Globus pallidus (tissue), 1 donor: ENCODE measurements at regions not wholly inside any gene's neighbourhood (a gene's known extent, or its start where the extent isn't known, plus 50 kb on each side); places are given as distances from the start of the nearest gene placed in this dataset.

ENCODE experiments used
- DNase-seq: peaks from one replicate; pipeline ENCODE4 v3.0.0-alpha.2; 2015; ENCODE audit warnings: low spot score

- DNase-seq: no peak
Measured at GRCh38 chr10:118537623-118538022, 57.8 kb downstream of the PRLHR start.

DNA sequence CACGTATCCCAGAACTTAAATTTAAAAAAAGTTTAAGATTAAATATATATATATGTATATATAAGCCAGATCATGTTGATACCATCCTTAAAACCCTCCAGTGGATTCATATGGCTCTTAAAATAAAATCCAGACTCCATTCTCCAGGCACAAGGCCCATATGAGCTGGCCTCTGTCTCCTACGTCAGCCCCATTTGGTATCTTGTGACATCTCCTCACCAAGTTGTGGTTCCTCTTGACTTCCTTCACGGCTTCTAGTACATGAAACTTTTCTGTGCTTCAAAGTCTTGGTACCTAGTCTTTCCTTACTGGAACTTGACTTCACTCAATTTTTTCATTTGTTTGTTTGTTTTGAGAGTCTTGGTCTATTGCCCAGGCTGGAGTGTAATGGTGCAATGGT, 61.3 kb downstream of the PRLHR start:
- DNase-seq: no peak

- DNase-seq: peak; percentile 18
Measured at GRCh38 chr10:118531105-118531852, 64.2 kb downstream of the PRLHR start.

DNA sequence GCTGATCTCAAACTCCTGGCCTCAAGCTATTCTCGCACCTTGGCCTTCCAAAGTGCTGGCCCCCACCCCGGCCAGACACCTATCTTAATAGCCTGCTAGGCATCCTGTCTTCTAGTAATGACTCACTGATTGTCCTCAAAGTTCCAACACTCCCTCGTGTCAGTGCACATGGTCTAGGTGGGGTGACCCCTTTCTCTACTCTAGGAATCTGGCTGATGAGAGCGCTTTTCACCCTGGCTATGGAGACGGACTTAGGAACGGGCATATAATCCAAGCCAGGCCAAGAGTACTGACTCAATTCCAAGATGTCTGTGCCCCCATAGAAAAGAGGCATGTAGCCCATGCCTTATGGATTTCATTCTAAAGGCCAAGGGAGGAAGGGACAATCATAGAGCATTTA, 67.0 kb downstream of the PRLHR start:
- DNase-seq: no peak

GRCh38 chr10:118523775-118524174, 71.7 kb downstream of the PRLHR start:
- DNase-seq: no peak

- DNase-seq: no peak
Measured at GRCh38 chr10:118522791-118523498, 72.5 kb downstream of the PRLHR start.

- DNase-seq: no peak
Measured at GRCh38 chr10:118521415-118522117, 73.9 kb downstream of the PRLHR start.

- no peak for DNase-seq
Measured at GRCh38 chr10:118520116-118520742, 75.2 kb downstream of the PRLHR start.

DNA sequence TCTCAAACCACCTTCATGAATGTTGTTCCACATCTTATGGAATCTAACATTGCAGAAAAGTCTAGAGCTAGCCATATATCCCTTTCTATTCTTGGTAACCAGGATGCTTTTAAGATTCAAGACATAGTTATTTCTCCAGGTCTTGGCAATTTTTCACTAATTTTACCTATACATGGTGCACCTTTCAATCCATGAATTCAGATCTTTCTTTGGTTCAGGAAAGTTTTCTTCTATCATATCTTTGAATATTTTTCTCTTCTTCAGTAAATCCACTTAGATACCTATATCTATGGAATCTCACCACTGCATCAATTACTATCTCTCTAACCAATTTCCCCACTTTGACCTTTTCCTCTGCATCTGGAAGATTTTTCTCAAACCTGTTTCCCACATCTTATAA, 77.4 kb downstream of the PRLHR start:
- DNase-seq: no peak

DNA sequence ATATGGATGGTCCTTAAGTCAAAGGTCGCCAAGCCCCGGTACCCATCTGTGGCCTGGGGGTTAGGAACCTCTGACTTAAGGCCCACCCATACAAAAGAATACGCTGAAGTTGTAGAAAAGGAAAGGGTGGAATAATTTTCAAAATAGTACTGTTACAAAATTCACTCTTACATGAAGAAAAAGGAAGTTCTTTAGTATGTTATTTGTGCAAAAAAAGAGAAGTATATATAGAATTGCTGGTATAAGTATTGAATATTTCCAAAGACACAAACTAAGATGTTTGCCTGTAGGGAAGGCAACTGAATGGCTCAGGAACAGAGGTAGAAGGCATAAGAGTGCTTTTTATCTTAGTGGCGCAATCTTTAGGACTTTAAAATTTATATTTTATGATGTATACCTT, 78.7 kb downstream of the PRLHR start:
- no peak for DNase-seq

DNA sequence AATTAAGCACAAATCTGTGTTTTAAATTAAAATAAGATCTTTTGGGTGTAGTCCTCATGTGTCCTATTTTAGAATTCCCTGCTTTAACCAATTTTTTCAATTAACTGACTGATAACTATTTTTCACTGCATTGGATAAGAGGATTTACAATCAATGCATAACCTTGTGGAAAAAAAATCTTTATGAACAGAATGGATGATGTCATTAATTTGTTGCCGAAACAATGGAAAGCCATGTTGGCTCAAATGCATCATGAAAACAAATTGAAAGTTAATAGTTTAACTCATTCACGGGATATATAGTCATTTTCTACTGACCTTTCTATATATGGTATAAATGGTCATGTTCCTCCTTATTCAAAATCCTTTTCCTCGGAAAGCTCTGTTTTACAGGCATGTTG, 82.3 kb downstream of the PRLHR start:
- no peak for DNase-seq

- DNase-seq: no peak
Measured at GRCh38 chr10:118511711-118512110, 83.7 kb downstream of the PRLHR start.

GRCh38 chr10:118508863-118509262, 86.6 kb downstream of the PRLHR start:
- DNase-seq: no peak

- no peak for DNase-seq
Measured at GRCh38 chr10:118508355-118508754, 87.1 kb downstream of the PRLHR start.

- DNase-seq: no peak
Measured at GRCh38 chr10:118506671-118507590, 88.5 kb downstream of the PRLHR start.

DNA sequence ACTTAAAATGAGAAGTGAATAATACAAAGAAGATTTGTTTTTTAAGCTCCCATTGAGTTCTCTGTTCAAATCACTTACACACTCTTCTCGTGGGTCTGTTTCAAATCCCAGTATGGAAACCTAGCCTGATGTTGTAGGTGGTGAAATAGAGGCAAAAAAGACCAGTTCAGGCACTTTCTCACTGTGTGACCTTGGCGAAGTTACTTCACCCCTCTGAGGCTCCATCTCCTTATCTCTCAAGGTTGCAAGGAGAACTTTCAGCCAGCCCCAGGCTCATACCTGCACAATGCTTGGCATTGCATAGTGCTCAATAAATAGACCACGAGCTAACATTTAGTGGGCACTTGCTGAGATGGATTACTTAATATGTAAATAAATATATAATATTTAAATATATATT, 90.1 kb downstream of the PRLHR start:
- DNase-seq: no peak

GRCh38 chr10:118504467-118505205, 90.8 kb downstream of the PRLHR start:
- no peak for DNase-seq

DNA sequence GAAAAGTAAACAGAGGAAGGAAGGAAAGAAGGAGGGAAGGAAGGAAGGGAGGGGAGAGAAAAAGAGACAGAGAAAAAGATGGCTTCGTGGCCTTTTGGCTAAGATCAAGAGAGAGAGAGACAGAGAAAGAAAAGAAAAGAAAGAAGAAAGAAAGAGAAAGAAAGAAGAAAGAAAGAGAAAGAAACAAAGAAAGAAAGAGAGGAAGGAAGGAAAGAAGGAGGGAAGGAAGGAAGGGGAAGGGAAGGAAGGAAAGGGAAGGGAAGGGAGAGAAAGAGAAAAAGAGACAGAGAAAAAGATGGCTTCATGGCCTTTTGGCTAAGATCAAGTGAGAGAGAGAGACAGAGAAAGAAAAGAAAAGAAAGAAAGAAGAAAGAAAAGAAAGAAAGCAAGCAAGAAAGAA, 91.4 kb downstream of the PRLHR start:
- DNase-seq: no peak

DNA sequence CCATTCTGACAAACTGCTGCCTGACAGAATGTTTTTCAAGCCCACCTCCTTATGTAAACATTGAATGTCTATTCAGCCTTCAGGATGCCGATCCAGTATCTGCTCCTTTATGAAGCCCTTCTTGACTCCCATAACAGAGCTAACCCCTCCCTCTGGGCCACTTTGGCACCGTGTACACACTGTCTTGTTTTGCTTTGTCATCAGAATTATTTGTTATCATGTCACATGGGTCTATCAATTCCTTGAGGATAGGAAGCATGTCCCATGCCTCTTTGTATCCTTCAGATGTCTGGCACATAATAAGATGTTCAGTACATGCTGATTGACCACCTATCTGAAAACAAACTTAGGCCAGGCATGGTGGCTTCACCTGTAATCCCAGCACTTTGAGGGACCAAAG, 92.3 kb downstream of the PRLHR start:
- no peak for DNase-seq

- DNase-seq: no peak
Measured at GRCh38 chr10:118501637-118502440, 93.6 kb downstream of the PRLHR start.
